GM18870 (cell line): ENCODE measurements at regions not wholly inside any gene's neighbourhood (a gene's known extent, or its start where the extent isn't known, plus 50 kb on each side); places are given as distances from the start of the nearest gene placed in this dataset.

Experiments used
- ATAC-seq: cut with Tn5 transposase; IDR thresholded peaks from one replicate; pipeline ENCODE4 v1.9.1; 2021; ENCODE audit warnings: moderate library complexity; ENCODE audit not compliant: unreplicated experiment

DNA sequence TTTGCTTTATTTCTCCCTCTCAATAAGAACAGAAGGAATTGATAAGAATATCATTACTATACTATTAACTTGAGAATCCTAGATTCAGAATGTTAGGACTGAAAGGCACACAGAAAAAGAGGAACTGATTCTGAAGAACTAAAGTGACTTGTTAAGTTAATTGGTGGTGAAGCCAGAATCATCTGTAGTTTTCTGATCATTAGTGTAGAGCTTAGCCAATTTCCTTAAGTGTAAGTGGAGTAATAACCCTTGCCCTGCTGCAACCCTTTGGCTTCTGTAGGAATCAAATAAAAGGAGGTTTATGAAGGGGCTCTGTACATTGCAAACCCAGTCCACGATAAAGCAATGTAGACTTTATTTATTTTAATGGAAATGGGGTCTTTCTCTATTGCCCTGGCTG lies 1186.0 kb downstream of the SORCS3 start:
- ATAC-seq, result no peak

DNA sequence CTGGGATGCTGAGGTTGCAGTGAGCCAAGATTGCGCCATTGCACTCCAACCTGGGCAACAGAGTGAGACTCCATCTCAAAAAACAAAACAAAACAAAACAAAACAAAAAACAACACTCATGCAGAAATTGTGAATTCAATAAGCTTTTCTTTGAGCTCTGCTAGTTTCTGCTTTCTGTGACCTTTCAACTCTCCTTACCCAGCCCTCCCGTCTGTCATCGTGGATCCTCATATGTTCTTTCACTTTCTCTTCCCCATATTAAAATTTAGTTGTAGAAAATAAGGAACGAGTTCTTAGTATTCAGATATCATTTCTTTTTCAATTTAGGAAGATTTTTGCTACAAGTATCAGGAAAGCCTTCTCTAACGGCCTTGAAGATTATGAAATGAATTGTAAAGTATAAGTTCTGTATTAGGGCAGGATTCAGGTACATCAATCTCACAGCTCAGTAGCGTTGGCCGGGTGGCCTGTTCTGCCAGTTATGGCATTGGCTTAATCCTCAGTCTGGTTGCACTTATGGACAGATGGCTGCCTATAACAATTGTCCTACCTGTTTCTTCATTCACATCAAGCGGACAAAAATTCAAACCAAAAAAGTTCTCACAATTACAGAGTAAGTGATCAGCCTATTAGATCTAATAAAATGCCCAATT lies 1167.0 kb downstream of the SORCS3 start:
- ATAC-seq, result no peak

DNA sequence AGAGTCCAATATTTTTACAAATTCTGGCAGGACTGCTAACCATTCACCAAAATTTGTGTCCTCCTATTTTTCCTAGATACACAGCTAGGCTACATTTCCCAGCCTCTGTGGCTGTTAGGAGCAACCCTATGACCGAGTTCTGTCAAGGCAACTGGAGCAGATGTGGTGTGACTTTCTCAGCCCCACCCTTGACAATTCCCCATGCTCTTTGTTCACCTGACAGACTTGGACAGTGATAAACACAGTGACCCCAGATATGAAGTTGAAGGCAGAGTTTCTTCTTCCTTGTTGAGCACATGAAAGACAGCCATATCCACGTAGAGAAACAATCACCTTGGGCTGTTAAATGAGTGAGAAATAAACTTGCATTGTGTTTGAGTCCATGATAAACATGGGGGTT lies 1162.1 kb downstream of the SORCS3 start:
- ATAC-seq, result no peak

DNA sequence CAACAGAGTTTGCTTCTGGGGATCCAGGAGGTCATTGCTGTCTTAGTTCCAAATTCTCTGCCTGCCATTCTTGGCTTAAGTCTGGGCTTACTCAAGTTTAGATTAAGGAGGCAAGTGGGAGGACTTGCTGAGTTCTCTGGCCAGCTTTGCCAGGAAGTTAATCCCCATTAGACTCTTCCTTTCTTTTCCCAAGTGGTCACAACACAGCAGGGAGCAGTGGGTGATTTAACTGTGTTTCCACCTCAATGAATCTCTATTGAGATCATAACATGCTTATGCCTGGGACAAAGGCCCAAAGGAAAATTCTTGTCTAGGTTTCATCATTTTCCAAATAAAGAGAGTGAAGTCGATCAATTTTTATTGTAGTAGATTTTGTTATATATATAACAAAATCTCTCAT lies 1159.6 kb downstream of the SORCS3 start:
- no peak for ATAC-seq

DNA sequence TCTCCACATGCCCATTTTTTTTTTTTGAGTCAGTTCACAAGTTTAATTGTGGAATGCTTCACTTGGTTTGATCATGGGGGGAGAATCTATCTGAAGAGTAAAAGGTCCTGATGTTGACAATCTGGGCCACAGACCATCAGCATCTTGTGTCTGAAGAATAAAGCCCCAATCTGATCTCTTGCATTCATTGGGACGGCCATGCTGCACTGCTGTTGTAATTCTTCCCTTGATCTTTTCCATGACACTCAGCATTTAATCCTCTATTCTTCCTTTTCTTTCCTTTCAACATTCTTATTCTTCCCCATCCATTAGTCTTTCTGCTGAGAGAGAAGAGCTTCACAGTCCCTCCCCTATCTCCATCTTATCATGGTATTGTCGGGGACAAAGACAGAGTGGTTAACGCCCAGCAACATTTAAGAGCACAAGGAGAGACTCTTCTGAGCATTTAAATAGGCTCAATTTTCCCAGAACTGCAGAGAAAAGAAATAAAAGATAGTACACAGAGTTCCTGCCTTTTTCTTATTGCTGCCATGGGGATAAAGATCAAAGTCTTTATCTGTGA lies 1157.3 kb downstream of the SORCS3 start:
- no peak for ATAC-seq

DNA sequence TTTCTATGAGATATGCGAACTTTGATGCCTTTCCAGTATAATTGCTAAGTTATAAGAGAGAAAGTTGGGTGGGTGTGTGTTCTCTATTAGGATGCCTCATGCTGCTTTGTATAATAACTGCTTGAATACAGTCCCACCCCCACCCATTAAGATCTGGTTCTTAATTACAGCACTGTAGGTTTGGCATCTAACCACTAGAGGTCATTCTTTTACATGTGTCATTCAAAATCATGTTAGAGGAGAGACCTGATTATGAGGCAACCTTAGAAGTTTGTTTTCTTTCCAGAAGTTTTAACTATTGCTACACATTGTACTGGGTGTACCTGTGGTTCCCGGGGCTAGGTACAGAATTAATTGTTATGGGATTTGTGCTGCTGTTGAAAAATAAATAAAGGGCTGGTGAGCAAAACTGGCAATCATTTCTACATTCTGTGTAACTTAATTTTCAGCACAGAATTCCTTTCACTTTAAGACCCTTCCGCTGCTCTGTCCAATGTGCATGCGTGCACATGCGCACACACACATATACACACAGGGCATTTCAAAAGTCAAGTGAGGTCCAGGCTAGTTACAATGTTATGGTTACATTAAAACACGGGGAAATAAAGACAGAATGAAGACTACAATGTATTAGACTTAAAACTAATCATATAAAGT lies 1156.3 kb downstream of the SORCS3 start:
- ATAC-seq, result no peak

DNA sequence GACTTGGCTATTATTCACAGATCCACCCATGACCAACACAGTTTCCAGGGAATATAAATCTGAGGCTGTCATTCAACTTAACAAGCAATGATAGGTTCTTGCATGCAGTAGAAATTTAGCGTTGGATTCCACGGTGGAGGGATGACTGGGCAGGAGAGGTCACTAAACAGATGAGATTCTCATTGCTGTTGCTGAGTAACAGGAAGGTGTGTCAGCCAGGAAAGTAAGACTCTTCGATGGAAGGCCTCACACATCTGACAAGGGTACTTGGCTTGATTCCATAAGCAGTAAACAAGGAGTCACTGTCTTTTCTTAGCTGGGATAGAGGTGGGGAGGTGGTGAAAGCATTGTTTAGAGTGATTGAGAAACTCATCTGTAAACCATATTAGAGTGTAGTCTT lies 1152.0 kb downstream of the SORCS3 start:
- no peak for ATAC-seq

DNA sequence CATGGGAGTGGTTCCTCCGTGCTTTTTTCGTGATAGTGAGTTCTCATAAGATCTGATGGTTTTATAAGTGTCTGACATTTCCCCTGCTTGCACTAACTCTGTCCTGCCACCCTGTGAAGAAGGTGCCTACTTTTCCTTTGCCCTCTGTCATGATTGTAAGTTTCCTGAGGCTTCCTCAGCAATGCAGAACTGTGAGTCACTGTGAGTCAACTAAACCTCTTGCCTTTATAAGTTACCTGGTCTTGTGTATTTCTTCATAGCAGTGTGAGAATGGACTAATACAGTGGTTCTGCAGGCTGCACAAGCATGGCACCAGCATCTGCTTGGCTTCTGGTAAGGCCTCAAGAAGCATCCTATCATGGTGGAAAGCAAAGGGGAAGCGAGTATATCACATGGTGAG lies 1144.6 kb downstream of the SORCS3 start:
- no peak for ATAC-seq

DNA sequence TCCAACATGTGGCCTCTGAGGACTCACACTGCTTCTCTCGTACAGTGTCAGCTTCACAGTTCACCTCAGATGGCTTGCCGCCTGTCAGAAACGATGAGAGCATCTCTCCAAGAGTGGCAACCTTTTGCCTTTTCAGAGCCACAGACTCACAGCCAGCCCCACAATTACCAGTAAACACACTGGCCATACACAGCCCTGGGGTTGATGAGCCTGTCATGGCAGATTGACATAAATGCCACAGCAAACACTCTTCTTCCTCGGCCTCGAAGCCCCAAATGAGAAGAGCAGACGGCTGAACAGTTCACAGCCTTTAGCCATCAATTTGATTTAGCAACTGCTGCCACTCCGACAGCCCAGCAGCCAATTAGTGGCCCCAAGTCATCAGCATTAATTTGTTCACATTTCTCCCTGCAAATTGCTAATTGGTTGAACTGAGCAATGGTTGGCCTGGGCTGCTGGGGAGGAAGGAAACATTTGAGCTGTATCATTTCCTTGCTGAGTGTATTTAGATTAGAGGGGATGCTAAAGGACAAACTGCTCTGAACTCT lies 1142.9 kb downstream of the SORCS3 start:
- no peak for ATAC-seq

DNA sequence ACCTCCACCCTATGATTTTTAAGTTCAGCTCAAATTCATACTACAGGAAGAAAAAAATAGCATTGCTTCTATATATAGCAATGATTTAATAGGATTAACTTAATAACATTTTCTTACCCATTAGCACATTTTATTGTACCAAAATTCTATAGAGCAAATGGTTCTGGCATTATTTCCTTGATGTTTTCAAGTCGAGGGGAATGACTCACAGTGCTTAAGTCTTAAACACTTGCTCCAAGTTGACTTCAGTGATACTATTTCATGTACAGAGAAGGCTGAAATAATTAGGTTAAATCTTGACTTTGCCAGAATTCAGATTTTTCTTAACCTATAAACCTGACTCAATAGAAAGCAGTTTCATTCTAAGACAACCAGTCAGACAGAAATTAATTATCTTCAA lies 1133.8 kb downstream of the SORCS3 start:
- ATAC-seq, result no peak

DNA sequence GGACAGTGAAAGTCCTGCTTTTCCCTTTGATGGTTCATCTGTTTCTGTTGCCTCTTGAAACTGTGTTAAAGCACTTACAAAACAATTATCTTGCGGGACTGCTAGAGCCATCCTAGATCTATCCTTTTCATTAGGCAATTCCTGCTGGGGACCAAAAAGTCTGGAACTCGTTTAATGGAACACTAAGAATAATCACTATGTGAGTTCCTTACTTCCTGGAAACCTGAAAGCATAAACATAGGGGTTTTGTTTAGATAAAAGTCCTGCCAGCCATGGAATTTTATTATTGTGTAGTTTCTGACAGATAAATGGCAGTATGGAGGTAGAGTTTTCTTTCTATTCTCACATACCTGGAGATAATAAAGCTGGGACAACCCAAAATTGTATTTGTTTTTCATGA lies 1133.3 kb downstream of the SORCS3 start:
- no peak for ATAC-seq

DNA sequence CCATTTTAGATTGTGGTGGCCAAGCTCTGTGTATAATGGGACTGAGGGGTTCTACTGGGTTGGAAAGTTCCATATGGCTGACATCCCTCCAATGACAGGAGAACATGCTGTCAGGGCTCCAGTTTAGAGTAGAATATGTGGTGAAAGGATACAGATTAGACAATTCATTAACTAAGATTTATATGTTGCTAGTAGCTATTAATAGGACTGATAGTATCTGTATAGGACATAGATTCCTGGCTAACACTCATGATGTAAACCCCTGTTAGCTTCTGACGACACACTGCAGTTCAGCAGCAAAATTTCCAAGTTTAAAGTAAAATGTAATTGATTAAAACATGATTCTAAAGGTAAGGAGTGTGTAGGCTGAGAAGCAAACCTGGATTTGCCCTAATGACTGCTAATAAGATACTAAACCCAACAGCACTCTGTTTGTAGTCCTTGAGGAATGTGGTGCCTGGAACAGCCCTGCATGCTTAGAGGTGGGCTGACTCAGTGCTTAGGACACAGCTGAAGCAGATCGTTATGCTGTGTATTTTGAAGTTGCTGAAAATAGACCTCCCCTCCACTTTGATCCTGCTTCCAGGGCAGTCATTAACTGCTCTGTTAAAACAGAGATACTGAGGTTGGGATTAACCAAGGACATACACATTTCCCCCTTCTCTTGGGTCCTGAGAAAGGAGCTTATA lies 1129.6 kb downstream of the SORCS3 start:
- ATAC-seq, result no peak

DNA sequence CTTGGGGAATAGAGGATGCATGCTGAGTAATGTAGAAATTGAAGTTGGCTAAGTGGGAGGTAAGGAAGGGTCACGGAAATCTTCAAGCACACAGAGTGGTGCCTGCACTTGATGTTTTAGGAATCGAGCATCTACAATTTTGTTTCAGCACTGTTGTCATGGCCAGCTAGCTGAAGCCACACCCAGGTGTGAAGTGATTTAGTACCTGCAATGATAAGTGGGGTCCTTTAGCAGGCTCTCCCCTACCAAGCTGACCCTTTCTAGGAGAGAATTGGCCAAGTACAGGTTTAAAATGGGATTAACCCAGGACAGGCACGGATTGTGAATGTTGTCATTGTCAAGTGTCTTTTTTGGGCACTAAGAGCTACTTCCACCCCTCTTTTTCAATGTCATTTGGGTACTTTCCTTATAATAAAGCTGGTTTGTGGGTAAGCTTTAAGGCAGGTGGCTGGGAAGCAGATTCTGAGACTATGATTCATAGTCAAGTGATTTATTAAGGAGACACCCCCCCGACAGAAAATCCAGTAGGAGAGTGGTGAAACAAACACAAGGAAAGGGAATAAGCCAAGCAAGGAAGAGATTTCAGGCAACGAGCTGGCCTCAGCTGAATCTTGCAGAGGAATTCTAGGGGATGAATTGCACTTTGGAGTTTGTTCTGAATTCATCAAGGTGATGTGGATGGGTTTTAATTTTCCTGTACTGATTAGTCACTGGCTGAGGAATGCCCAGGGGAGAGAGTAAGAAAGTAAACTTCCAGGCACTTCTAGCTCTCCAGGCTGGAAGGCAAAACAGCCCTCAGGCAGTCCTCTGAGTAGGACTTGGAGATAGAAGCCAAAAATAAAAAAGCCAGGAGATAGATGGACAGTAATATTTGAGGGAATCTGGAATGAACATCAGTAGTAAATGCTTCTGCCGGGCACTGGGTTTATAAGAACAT lies 1128.4 kb downstream of the SORCS3 start:
- no peak for ATAC-seq

DNA sequence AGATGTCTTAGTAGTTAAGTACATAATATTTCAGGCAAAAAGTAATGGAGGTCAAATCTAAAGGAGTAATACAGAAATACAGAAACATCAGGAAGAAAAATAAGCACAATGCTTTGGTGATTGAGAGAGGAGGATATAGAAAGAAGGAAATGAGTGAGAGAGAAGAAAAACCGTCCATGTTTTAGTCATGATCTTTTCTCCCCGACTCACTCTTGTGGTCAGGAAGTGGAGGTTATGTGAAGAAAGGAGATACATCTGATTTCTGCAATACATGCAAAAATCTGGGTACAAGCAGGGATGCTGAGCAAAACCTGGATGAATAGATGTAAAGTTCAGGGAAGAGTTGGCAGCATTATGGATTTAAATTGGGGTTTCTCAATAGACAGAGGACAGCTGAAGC lies 1122.5 kb downstream of the SORCS3 start:
- no peak for ATAC-seq

DNA sequence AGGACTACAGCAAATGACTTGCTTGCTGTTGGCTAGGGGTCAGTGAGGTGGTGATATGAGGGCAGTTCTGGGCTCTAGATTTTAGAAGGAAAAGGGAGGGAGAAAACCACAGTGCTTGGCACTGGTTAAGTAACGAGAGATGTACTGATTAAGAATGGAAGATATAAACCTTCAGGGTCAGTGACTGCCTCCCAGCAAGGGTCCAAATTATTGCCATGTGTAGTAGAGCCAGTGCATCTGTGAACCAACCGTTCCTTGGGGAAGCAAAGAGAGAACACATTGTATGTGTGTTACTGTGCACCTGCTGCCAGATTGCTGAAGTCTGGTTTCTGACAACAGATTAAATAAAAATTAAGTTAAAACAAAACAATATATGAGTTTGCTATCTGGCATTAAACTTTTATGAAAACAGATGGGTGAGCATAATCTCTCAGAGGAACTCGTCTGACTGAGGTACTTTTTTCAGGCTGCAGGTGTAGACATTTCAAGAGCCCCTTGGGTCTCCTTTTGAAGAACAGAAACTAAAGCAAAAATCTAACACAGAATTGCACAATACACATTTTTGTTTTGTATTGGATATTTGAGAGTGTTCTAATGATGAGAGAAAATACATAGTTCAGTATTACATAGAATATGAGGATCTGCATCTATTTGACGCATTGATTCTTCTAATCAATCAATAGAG lies 1120.6 kb downstream of the SORCS3 start:
- no peak for ATAC-seq

DNA sequence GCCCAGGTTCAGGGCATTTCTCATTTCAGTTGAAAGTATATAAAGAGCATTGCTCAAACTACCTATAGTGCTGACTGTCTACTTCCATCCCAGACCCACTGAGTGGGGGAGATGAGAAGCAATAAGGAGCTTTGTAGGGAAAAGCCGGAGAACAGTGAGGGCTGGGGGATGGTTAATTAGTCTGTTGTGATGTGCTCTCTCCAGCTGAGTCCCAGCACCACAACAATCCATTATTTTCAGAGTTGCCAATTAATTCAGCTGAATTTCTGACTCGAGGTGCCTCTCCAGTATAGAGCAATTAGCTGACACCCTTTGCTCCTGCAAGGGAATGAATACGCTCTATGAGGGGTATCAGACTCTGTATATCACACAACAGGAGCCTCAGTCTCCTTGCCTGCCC lies 1118.6 kb downstream of the SORCS3 start:
- no peak for ATAC-seq

DNA sequence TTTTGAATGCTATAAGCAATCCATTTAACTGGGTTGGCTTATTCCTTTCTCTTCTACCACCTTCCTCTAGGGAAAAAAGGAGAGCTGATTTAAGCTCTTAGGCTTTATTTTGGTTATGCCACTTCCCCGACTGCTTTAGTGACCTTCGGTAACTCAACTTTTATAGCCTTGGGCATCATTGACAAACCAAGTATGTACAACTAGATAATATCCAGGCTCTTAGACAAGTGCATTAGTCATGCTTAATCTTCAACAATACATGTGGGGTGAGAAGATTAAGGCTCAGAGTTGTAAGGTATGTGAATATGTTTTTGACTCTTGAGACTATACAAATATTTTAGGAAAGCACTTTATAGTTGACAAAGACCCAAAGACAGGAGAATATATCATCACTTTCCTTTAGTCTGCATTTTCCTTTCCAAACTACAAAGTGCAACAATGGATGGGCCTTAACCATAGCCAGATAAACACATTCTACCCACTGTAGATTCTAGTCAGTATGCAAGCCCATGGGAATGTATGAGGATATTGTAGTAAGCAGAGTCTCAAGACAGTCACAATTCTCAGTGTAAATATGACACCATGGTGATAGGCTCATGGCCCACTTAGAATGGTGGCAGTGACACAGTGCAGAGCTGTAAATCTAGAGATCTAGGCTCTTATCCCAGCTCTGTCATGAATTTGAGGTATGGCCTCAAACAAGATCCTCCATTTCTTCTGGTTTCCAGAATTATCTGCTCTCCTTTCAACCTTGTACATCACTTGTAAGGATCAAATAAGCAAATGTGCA lies 1117.3 kb downstream of the SORCS3 start:
- ATAC-seq, result no peak

DNA sequence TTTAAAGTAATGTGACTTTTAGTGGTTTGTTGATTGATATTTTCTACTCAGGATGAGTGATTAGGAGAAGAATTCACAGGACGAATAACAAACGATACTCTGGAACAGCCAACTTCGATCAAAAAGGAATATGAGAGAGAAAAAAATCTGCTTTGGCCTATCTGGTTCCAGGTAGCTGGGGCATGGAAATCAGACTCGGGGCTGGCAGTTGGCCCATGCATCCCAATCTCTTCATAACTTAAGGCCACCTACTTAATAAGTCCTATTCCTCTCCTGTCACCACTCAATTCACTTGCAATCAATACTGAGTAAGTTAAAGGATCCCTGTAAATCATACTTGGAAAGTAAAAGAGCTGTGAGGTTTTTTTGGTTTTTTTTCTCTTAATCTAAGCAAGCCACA lies 1116.2 kb downstream of the SORCS3 start:
- no peak for ATAC-seq

DNA sequence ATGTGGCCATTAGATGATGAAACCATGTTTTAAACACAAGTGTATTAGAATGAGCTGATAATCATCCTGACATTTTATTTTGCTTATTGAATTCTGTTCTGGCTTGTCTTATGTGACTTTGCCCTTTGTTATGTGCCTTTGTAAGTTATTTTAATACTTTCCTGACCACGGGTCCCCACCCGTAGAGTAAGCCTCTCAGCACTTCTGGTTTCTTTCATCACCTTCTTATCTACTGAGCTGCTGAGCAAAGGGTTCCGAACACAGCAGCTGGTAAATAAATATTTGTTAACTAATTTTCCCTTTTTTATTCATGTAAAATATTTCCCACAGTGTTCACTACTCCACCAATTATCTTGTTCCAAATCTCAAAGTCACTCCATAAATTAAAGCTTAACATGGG lies 1115.3 kb downstream of the SORCS3 start:
- ATAC-seq, result no peak
